ENCODE measurements at regions not wholly inside any gene's neighbourhood (a gene's known extent, or its start where the extent isn't known, plus 50 kb on each side); places are given as distances from the start of the nearest gene placed in this dataset.

DNA sequence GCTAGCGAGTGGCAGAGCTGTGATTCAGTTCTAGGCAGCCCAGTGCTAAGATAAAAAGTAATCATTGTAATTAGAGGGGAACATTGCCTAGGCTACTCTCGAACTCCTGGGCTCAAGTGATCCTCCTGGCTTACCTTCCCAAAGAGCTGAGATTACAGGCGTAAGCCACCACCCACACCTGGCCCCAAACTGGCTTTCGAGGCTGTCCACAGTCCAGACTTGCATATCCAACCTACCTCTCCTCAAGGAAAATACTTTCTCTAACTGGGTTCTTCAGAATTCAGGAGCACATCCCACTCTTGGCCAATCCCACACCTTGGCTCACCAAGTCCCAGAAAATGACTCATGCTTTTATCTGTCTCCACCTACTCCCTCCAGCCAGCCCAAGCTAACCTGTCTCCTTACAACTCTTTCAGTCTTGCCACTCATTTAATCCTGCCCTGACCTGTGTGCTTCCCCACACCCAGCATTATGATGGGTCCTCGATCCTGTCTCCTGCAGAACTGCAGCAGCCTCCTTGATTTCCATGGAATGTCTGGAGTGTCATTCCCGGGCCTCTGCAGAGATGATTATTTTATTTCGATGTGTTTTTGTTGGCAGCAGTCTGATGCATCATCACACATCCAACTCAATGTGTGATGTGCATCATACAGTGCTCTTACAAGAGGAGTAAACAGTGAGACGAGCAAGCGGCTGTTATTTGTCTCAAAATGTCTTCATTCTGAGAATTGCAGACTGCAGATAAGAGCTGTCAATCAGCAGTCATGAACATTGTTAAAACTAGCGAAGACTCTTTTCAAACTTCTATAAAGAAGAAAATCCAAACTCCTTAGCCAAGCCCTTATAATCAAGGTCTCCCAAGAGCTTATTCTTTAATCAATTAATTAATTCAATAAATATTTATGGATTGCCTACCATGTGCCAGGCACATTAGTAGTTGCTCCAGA, 167.3 kb downstream of the SEC61B start:
- H3K9me3 ChIP-seq, result no peaks in the 10 kb centered on the region
- TF ChIP-seq POLR2A (IDR thresholded peaks at IDR 0.05) (no peak), EP300 (IDR thresholded peaks at IDR 0.05) (no peak)
- TF ChIP-seq, protein P1, sequence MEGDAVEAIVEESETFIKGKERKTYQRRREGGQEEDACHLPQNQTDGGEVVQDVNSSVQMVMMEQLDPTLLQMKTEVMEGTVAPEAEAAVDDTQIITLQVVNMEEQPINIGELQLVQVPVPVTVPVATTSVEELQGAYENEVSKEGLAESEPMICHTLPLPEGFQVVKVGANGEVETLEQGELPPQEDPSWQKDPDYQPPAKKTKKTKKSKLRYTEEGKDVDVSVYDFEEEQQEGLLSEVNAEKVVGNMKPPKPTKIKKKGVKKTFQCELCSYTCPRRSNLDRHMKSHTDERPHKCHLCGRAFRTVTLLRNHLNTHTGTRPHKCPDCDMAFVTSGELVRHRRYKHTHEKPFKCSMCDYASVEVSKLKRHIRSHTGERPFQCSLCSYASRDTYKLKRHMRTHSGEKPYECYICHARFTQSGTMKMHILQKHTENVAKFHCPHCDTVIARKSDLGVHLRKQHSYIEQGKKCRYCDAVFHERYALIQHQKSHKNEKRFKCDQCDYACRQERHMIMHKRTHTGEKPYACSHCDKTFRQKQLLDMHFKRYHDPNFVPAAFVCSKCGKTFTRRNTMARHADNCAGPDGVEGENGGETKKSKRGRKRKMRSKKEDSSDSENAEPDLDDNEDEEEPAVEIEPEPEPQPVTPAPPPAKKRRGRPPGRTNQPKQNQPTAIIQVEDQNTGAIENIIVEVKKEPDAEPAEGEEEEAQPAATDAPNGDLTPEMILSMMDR (IDR thresholded peaks at IDR 0.05), result no peak
- no peak for DNase-seq
- no peak overlapping the region for H3K27ac ChIP-seq
- no peaks in the 10 kb centered on the region for H3K27me3 ChIP-seq
- WGBS, 3 donors, result 76 to 80% (median 77%) methylated on average over 10 of the region's 10 CpGs
- H3K4me1 ChIP-seq (ENCODE audit: insufficient read depth), result no peaks in the 10 kb centered on the region
- no peaks in the 10 kb centered on the region for H3K36me3 ChIP-seq
- no peak overlapping the region for H3K4me3 ChIP-seq
- intact Hi-C loops (cut with DNase I), result no loop called here

- intact Hi-C loops (cut with DNase I), result no loop called here
- Histone ChIP-seq H3K4me3 (no peak overlapping the region), H3K27ac (no peak overlapping the region), H3K9me3 (no peaks in the 10 kb centered on the region), H3K27me3 (no peaks in the 10 kb centered on the region), H3K36me3 (no peaks in the 10 kb centered on the region), H3K4me1 (ENCODE audit: insufficient read depth) (no peaks in the 10 kb centered on the region)
- 48 to 55% (median 55%) methylated on average over 6 of the region's 6 CpGs for WGBS, 3 donors
- no peak for DNase-seq
- TF ChIP-seq POLR2A (IDR thresholded peaks at IDR 0.05), result no peak
- TF ChIP-seq, protein P1 (IDR thresholded peaks at IDR 0.05), result no peak
- TF ChIP-seq EP300 (IDR thresholded peaks at IDR 0.05), result no peak
These were observed 170.0 kb downstream of the SEC61B start for GRCh38 chr9:99391937-99392594.

- Histone ChIP-seq H3K27me3 (no peaks in the 10 kb centered on the region), H3K27ac (no peak overlapping the region), H3K36me3 (no peaks in the 10 kb centered on the region), H3K4me1 (ENCODE audit: insufficient read depth) (no peaks in the 10 kb centered on the region), H3K9me3 (no peaks in the 10 kb centered on the region), H3K4me3 (no peak overlapping the region)
- TF ChIP-seq EP300 (IDR thresholded peaks at IDR 0.05) (no peak), POLR2A (IDR thresholded peaks at IDR 0.05) (no peak)
- TF ChIP-seq, protein P1 (IDR thresholded peaks at IDR 0.05), result no peak
- no peak for DNase-seq
- intact Hi-C loops (cut with DNase I), result no loop called here
- 88 to 90% (median 89%) methylated on average over 9 of the region's 9 CpGs for WGBS, 3 donors
These were observed 170.9 kb downstream of the SEC61B start for GRCh38 chr9:99392986-99393385.

DNA sequence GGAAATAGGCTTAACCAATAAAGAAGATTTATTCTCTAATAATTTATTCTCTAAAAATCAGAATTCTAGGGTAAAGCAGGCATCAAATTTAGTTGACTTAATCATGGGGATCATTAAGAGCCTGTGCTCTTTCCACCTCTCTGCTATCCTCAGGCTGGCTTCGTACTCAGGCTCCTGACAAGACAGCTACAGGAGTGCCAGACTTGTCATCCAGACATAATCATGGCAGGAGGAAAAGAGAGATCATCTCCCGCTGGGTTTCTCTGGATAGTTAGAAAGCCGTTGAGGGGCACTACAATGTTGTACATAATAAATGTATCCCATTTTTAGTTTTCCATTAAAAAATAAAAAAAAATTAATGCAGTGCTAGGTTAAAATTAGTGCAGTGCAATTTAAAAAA, 171.9 kb downstream of the SEC61B start:
- H3K4me1 ChIP-seq (ENCODE audit: insufficient read depth), result no peaks in the 10 kb centered on the region
- H3K36me3 ChIP-seq, result no peaks in the 10 kb centered on the region
- no peak for TF ChIP-seq EP300 (IDR thresholded peaks at IDR 0.05)
- TF ChIP-seq, protein P1 (IDR thresholded peaks at IDR 0.05), result no peak
- TF ChIP-seq POLR2A (IDR thresholded peaks at IDR 0.05), result no peak
- no peaks in the 10 kb centered on the region for H3K27me3 ChIP-seq
- H3K4me3 ChIP-seq, result no peak overlapping the region
- intact Hi-C loops (cut with DNase I), result no loop called here
- no peak overlapping the region for H3K27ac ChIP-seq
- DNase-seq, result no peak
- 54 to 59% (median 54%) methylated on average over 3 of the region's 3 CpGs for WGBS, 3 donors
- H3K9me3 ChIP-seq, result no peaks in the 10 kb centered on the region
